Naive B cell (primary cell): ENCODE measurements at regions not wholly inside any gene's neighbourhood (a gene's known extent, or its start where the extent isn't known, plus 50 kb on each side); places are given as distances from the start of the nearest gene placed in this dataset.

Source experiments
- ATAC-seq, 2 donors: fragments of 150-1000 bp; cut with Tn5 transposase; 2 replicates each; pipeline ENCODE4 v1.10.0; 2021; ENCODE audit warnings: low read depth in 2 of 2, mild to moderate bottlenecking in 2 of 2, moderate library complexity in 2 of 2
- DNase-seq: peaks from one replicate; pipeline ENCODE4 v3.0.0; 2022
- H3K27ac Mint-ChIP-seq, 6 donors: one replicate each; pipeline ENCODE4 v1.8.0; 2020 to 2022; ENCODE audit warnings: mild to moderate bottlenecking in 6 of 6, mixed read lengths in 6 of 6, moderate library complexity in 5 of 6, inconsistent platforms in 2 of 6
- H3K27me3 Mint-ChIP-seq, 3 donors: one replicate each; pipeline ENCODE4 v1.8.0; 2021 to 2022; ENCODE audit warnings: mixed read lengths in 3 of 3, mild to moderate bottlenecking in 1 of 3
- H3K36me3 Mint-ChIP-seq, 2 donors: one replicate each; pipeline ENCODE4 v1.8.0; 2020 to 2022; ENCODE audit warnings: mixed read lengths in 2 of 2, inconsistent platforms in 1 of 2, mild to moderate bottlenecking in 1 of 2
- H3K4me1 Mint-ChIP-seq, 3 donors: one replicate each; pipeline ENCODE4 v1.8.0; 2020 to 2022; ENCODE audit warnings: mixed read lengths in 3 of 3, inconsistent platforms in 1 of 3, mild to moderate bottlenecking in 1 of 3, moderate library complexity in 1 of 3
- H3K4me3 Mint-ChIP-seq, 8 donors: one replicate each; pipeline ENCODE4 v1.8.0; 2020 to 2022; ENCODE audit warnings: mild to moderate bottlenecking in 8 of 8, mixed read lengths in 8 of 8, moderate library complexity in 8 of 8, inconsistent platforms in 2 of 8
- H3K9me3 Mint-ChIP-seq, 7 donors: one replicate each; pipeline ENCODE4 v1.8.0; 2020 to 2022; ENCODE audit warnings: mixed read lengths in 7 of 7, mild to moderate bottlenecking in 5 of 7, inconsistent platforms in 2 of 7, moderate library complexity in 1 of 7

- Mint-ChIP-seq H3K36me3 (no peaks in the 10 kb centered on the region), H3K27ac (no peak overlapping the region), H3K9me3 (peaks cover 0 to 4% (median 3%) of the 10 kb centered on the region in 7 donors), H3K27me3 (no peaks in the 10 kb centered on the region), H3K4me1 (no peaks in the 10 kb centered on the region), H3K4me3 (no peak overlapping the region)
- DNase-seq (no peak), ATAC-seq (no peak)
These were observed 936.2 kb upstream of the CHORDC1 start for GRCh38 chr11:91158891-91159537.

DNA sequence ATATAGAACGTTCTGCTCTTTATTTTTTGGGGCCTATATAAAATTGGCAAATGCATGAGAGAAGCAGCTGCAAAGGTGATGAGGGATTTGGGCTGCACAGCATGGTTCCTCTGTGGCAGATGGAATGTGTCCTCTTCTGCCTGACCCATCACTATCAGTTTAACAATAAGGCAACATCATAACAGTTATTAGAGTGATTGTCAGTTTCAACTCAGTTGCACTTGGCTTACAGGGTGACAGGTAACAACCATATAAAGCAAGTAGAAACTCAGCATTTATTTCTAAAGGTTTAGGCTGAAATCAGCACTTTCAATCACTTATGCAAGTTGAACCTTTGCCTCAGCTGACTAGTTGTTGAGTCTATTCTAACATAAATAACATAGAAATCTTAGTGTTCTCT lies 935.4 kb upstream of the CHORDC1 start:
- Mint-ChIP-seq H3K36me3 (no peaks in the 10 kb centered on the region), H3K4me3 (no peak overlapping the region), H3K4me1 (no peaks in the 10 kb centered on the region), H3K27me3 (no peaks in the 10 kb centered on the region), H3K9me3 (peaks cover 2 to 8% (median 4%) of the 10 kb centered on the region in 7 donors), H3K27ac (no peak overlapping the region)
- no peak for DNase-seq
- ATAC-seq = no peak

DNA sequence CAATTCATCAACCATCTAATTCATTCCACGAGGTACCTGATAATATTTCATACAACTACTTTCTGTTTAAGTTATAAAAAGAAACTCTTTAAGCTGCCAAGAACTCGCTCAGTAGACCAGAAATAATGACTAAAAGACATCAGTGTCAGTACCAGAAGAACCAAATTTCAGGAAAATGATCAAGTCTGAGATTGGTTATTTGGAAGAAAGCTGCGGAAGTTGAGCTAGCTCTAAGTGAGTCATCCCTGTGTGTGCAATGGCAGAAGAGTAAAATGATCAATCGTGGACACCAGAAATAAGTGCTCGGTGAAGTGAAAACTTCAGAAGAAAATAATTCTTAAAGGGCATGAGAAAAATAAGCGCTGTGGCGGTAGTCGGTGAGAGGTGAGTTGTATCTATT lies 933.2 kb upstream of the CHORDC1 start:
- H3K36me3 Mint-ChIP-seq = peaks cover 0 to 7% of the 10 kb centered on the region in 2 donors
- ATAC-seq (no peak), DNase-seq (no peak)
- no peak overlapping the region for H3K27ac Mint-ChIP-seq
- H3K27me3 Mint-ChIP-seq = no peaks in the 10 kb centered on the region
- H3K4me1 Mint-ChIP-seq = no peaks in the 10 kb centered on the region
- H3K9me3 Mint-ChIP-seq = peaks cover 6 to 21% (median 13%) of the 10 kb centered on the region in 7 donors
- H3K4me3 Mint-ChIP-seq = no peak overlapping the region

GRCh38 chr11:91147885-91148284 lies 925.0 kb upstream of the CHORDC1 start:
- no peaks in the 10 kb centered on the region for H3K4me1 Mint-ChIP-seq
- H3K4me3 Mint-ChIP-seq = no peak overlapping the region
- DNase-seq (no peak), ATAC-seq (no peak)
- no peaks in the 10 kb centered on the region for H3K27me3 Mint-ChIP-seq
- H3K36me3 Mint-ChIP-seq = peaks cover 0 to 4% of the 10 kb centered on the region in 2 donors
- H3K9me3 Mint-ChIP-seq = peaks cover 2 to 11% (median 6%) of the 10 kb centered on the region in 7 donors
- no peak overlapping the region for H3K27ac Mint-ChIP-seq

DNA sequence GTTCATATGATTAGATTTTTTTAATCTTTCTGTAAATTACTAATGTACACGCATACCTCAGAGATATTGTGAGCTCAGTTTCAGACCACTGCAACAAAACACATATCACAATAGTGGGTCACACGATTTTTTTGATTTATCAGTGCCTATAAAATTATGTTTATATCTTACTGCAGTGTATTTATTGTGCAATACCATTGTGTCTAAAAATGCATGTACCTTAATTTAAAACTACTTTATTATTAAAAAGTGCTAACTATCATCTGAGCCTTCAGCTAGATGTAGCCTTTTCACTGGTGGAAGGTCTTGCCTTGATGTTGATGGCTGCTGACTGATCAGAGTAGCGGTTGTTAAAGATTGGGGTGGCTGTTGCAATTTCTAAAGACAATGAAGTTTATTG lies 918.8 kb upstream of the CHORDC1 start:
- no peak for ATAC-seq
- H3K27me3 Mint-ChIP-seq = no peaks in the 10 kb centered on the region
- no peaks in the 10 kb centered on the region for H3K36me3 Mint-ChIP-seq

DNA sequence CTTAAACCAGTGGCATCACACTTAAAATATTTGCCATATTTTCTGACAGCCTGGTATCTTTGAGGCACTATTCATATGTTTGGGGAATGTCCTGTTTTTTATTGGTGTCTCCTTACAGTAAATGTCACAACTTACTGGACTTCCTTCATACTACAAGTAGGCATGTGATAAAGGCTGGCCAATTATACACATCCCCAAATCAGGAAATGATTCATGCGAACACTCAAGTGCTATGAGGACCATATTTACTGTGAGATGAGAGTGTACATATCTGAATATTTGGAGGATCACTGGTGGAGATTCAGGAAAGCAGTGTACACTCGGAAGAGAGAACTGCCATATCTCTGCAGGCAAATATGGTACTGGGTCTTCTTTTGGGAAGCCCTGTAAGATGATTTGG lies 913.8 kb upstream of the CHORDC1 start:
- H3K4me1 Mint-ChIP-seq = no peaks in the 10 kb centered on the region
- no peak overlapping the region for H3K27ac Mint-ChIP-seq
- H3K36me3 Mint-ChIP-seq = no peaks in the 10 kb centered on the region
- H3K27me3 Mint-ChIP-seq = no peaks in the 10 kb centered on the region
- DNase-seq (no peak), ATAC-seq (no peak)
- H3K9me3 Mint-ChIP-seq = peaks cover 0 to 7% (median 5%) of the 10 kb centered on the region in 7 donors
- H3K4me3 Mint-ChIP-seq = no peak overlapping the region

More for the DNA sequence above, 918.8 kb upstream of the CHORDC1 start:
- H3K4me3 Mint-ChIP-seq = no peak overlapping the region
- peaks cover 0 to 8% (median 5%) of the 10 kb centered on the region in 7 donors for H3K9me3 Mint-ChIP-seq
- H3K27ac Mint-ChIP-seq = no peak overlapping the region
- H3K4me1 Mint-ChIP-seq = no peaks in the 10 kb centered on the region
- no peak for DNase-seq

DNA sequence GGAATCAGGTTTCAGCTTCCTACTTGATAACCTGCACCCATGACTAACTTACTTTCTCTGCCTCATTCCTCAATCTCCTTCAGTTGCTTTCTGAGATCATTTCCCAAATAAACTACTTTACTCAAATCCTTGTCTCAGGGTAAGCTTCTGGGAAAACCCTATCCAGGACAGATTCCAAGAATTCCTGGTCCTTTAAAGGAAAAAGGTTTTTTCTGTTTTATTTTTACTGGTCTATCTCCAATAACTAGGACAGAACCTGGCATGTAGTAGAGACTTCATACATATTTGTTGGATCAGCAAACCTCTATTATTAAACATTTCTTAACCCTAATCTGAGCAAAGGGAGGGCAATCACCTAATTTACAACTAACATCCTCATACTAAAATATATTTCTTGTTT lies 910.5 kb upstream of the CHORDC1 start:
- Mint-ChIP-seq H3K27me3 (no peaks in the 10 kb centered on the region), H3K4me3 (no peak overlapping the region), H3K9me3 (peaks cover 0 to 5% (median 2%) of the 10 kb centered on the region in 7 donors), H3K36me3 (no peaks in the 10 kb centered on the region), H3K4me1 (no peaks in the 10 kb centered on the region), H3K27ac (no peak overlapping the region)
- ATAC-seq (no peak), DNase-seq (no peak)

GRCh38 chr11:91129596-91129995 lies 906.7 kb upstream of the CHORDC1 start:
- Mint-ChIP-seq H3K4me1 (no peaks in the 10 kb centered on the region), H3K36me3 (no peaks in the 10 kb centered on the region)
- no peak for ATAC-seq

DNA sequence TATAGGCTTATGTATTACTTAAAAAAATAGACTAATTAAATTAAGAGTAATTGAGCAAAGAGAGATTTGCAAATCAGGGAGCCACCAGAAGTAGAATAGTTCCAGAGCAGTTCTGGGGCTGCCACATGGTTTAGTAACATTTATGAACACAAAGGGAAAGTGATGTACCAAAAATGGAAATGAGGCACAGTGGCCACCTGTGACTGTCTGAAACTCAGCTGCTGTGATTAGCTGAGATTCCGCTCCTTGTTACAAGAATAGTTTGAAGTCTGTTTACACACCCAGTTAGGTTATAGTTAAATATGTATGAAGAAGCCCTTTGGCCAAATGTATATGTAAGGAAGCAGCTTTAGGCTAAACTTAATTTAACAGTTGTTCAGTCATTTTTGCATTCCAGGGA lies 901.5 kb upstream of the CHORDC1 start:
- Mint-ChIP-seq H3K36me3 (no peaks in the 10 kb centered on the region), H3K4me1 (no peaks in the 10 kb centered on the region), H3K9me3 (peaks cover 0 to 12% (median 5%) of the 10 kb centered on the region in 7 donors), H3K4me3 (no peak overlapping the region), H3K27ac (no peak overlapping the region), H3K27me3 (no peaks in the 10 kb centered on the region)
- DNase-seq (no peak), ATAC-seq (no peak)

More at GRCh38 chr11:91129596-91129995, 906.7 kb upstream of the CHORDC1 start:
- no peak overlapping the region for H3K4me3 Mint-ChIP-seq
- no peak overlapping the region for H3K27ac Mint-ChIP-seq
- H3K27me3 Mint-ChIP-seq = no peaks in the 10 kb centered on the region
- no peak for DNase-seq
- peaks cover 0 to 5% (median 0%) of the 10 kb centered on the region in 7 donors for H3K9me3 Mint-ChIP-seq

GRCh38 chr11:91115116-91115515 lies 892.3 kb upstream of the CHORDC1 start:
- H3K27me3 Mint-ChIP-seq = no peaks in the 10 kb centered on the region
- no peak overlapping the region for H3K27ac Mint-ChIP-seq

DNA sequence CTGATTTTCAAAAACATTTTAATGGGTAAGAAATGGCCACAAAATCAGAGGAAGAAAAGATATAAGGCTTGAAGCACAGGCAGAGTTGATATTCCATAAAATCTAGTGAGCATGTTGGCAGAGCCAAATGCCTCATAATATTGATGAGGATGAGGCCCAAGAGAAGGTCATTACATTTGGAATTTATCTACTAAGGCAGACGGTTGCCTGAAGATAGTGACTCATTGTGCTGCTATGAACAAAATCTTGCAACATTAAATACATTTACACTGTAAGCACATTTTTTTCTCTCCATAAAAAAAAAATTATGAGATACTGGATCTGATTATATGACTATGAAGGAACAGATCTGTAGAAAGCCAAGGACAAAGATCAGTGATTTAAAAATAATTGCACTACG lies 881.4 kb upstream of the CHORDC1 start:
- ATAC-seq (no peak), DNase-seq (no peak)
- no peak overlapping the region for H3K4me3 Mint-ChIP-seq
- no peak overlapping the region for H3K27ac Mint-ChIP-seq
- peaks cover 0 to 2% (median 0%) of the 10 kb centered on the region in 7 donors for H3K9me3 Mint-ChIP-seq
- H3K4me1 Mint-ChIP-seq = no peaks in the 10 kb centered on the region
- no peaks in the 10 kb centered on the region for H3K36me3 Mint-ChIP-seq
- H3K27me3 Mint-ChIP-seq = no peaks in the 10 kb centered on the region

More at GRCh38 chr11:91115116-91115515, 892.3 kb upstream of the CHORDC1 start:
- no peak overlapping the region for H3K4me3 Mint-ChIP-seq
- H3K4me1 Mint-ChIP-seq = no peaks in the 10 kb centered on the region
- H3K36me3 Mint-ChIP-seq = no peaks in the 10 kb centered on the region
- no peak for ATAC-seq
- no peak for DNase-seq
- peaks cover 0 to 13% (median 2%) of the 10 kb centered on the region in 7 donors for H3K9me3 Mint-ChIP-seq

- no peaks in the 10 kb centered on the region for H3K4me1 Mint-ChIP-seq
- no peak overlapping the region for H3K4me3 Mint-ChIP-seq
- H3K27ac Mint-ChIP-seq = no peak overlapping the region
- no peaks in the 10 kb centered on the region for H3K27me3 Mint-ChIP-seq
- H3K36me3 Mint-ChIP-seq = no peaks in the 10 kb centered on the region
- H3K9me3 Mint-ChIP-seq = peaks cover 0 to 5% (median 0%) of the 10 kb centered on the region in 7 donors
- DNase-seq (no peak), ATAC-seq (no peak)
These were observed 877.6 kb upstream of the CHORDC1 start for GRCh38 chr11:91100427-91100826.

GRCh38 chr11:91097083-91097482 lies 874.2 kb upstream of the CHORDC1 start:
- DNase-seq (no peak), ATAC-seq (no peak)
- Mint-ChIP-seq H3K27ac (no peak overlapping the region), H3K27me3 (no peaks in the 10 kb centered on the region), H3K4me1 (no peaks in the 10 kb centered on the region), H3K4me3 (no peak overlapping the region), H3K9me3 (peaks cover 0 to 5% (median 2%) of the 10 kb centered on the region in 7 donors), H3K36me3 (no peaks in the 10 kb centered on the region)

DNA sequence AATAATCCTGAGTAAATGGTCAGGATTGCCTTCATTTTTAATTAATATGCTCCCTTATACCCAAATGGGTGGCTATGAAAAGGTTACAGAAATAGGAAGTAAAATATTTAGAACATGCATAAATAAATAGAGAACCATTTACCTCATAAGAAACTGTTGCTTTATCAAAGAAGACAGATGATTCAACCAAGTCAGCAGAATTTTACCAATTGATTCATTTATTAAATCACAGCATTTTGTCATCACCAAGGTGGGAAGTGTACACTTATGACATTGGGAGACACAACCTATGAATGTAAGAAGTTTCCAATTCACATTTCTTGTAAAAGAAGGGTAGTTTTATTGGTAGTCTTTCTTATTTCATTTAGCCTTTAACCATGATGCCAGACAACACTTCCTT lies 870.3 kb upstream of the CHORDC1 start:
- no peak overlapping the region for H3K4me3 Mint-ChIP-seq

More for the DNA sequence above, 870.3 kb upstream of the CHORDC1 start:
- peaks cover 0 to 10% (median 3%) of the 10 kb centered on the region in 7 donors for H3K9me3 Mint-ChIP-seq
- H3K4me1 Mint-ChIP-seq = no peaks in the 10 kb centered on the region
- H3K36me3 Mint-ChIP-seq = no peaks in the 10 kb centered on the region
- ATAC-seq = no peak
- no peak overlapping the region for H3K27ac Mint-ChIP-seq
- DNase-seq = no peak
- H3K27me3 Mint-ChIP-seq = no peaks in the 10 kb centered on the region
